Brain microvascular endothelial cell (primary cell): ENCODE measurements at regions not wholly inside any gene's neighbourhood (a gene's known extent, or its start where the extent isn't known, plus 50 kb on each side); places are given as distances from the start of the nearest gene placed in this dataset.
A peak's percentile ranks its signal among the peaks of the same experiment; 100 is the strongest.

Experiments
- DNase-seq: peaks from one replicate; pipeline ENCODE4 v3.0.0-alpha.2; 2020
- H3K27ac ChIP-seq: fragments of 250-450 bp; sonication (Bioruptor Pico); 2 replicates; pipeline ENCODE4 v1.5.1; 2020; ENCODE audit warnings: mild to moderate bottlenecking, moderate library complexity
- H3K27me3 ChIP-seq: fragments of 250-450 bp; sonication (Bioruptor Pico); replicated peaks from 2 replicates; pipeline ENCODE4 v1.5.1; 2020; ENCODE audit warnings: mild to moderate bottlenecking
- H3K36me3 ChIP-seq: fragments of 250-450 bp; sonication (Bioruptor Pico); replicated peaks from 2 replicates; pipeline ENCODE4 v1.5.1; 2020; ENCODE audit warnings: mild to moderate bottlenecking
- H3K4me3 ChIP-seq: 2 replicates; pipeline ENCODE4 v1.5.1; 2011; ENCODE audit warnings: low read depth, mild to moderate bottlenecking, control low read depth, low read length, moderate library complexity
- in situ Hi-C: cut with HindIII; loops from 2 replicates; pipeline ENCODE4 v1.10.0; 2017; ENCODE audit warnings: low sequenced_read_pairs, low pct_ligation_motif_present
- TF ChIP-seq, protein P1 (sequence below): IDR thresholded peaks from 2 replicates; pipeline ENCODE4 v1.5.1; 2011; ENCODE audit warnings: low read depth, mild to moderate bottlenecking, moderate library complexity, low read length, control low read depth, inconsistent platforms; ENCODE audit errors: missing control alignments

DNA sequence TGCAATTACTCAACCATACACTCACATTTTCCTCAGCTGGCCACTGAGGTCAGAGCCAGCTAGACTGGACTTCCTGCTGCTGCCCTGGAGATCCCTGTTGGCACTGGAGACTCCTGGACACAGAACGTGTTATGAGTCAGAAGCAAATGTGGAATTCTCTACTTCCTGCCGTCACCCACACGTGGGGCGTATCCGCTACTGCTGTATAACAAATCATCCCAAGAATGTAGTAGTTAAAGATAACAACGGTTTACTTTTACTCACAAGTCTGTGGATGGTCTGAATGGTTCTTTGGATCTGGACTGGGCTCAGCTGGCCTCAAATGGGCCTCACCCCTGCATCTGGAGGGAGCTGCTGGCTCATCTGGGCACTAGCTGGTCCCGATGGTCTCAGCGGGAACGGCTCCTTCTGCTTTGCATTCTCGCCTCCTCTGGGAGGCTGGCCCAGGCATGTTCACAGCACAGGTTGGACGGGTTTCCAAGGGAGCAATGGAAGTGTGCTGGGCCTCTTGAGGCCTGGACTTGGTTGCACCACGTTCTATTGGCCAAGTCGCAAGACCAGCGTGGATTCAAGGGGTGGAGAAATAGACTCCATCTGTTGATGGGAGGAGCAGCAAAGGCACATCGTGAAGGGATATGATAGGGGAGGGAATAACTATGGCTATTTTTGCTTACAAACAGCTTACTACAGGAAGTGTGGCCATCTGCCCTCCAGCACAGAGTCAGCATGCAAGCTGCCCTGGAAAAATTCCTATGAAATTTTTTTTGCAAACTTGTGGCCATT is 118.5 kb downstream of the SNX5 start:
- in situ Hi-C loops: no loop called here
- peak overlapping the region; percentile 96 for H3K27ac ChIP-seq

DNA sequence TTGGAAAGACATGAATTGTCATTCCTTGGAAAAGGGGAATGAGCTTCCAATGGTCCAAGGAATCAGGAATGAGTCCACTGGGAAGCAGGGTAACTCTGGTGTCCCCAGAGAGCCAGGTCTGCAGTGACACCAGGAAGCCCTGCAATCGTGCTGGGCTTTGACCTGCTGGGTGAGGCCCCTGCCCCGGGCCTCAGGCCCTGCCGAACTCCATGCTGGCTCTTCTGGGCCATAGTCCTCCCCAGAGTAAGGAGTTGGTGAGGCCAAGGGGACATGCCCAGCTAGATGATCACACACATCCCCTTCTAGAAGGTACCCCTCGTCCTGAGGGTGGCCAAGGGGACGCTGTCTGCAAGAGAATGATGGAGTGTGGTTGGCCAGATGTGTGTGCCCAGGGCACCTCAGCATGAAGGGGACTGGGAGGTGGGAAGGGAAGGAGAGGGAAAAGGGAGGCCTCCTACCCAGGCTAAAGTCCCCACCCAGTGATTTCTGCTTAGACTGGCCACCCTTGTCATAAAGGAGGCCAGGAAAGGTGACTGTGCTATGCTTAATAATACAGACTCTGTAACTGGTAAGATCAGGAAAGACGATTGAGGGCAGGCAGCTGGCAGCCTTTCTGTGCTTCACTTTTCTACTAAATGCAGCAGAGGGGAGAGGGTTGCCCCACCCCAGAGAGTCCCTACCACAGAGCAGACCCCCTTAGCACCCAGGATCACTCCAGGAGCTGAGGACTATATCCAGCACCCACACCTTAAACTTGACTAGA is 119.3 kb downstream of the SNX5 start:
- Histone ChIP-seq H3K27ac (peak overlapping the region; percentile 96), H3K4me3 (no peak overlapping the region), H3K27me3 (no peaks in the 10 kb centered on the region), H3K36me3 (no peaks in the 10 kb centered on the region)
- TF ChIP-seq, protein P1, sequence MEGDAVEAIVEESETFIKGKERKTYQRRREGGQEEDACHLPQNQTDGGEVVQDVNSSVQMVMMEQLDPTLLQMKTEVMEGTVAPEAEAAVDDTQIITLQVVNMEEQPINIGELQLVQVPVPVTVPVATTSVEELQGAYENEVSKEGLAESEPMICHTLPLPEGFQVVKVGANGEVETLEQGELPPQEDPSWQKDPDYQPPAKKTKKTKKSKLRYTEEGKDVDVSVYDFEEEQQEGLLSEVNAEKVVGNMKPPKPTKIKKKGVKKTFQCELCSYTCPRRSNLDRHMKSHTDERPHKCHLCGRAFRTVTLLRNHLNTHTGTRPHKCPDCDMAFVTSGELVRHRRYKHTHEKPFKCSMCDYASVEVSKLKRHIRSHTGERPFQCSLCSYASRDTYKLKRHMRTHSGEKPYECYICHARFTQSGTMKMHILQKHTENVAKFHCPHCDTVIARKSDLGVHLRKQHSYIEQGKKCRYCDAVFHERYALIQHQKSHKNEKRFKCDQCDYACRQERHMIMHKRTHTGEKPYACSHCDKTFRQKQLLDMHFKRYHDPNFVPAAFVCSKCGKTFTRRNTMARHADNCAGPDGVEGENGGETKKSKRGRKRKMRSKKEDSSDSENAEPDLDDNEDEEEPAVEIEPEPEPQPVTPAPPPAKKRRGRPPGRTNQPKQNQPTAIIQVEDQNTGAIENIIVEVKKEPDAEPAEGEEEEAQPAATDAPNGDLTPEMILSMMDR: no peak
- no peak for DNase-seq
- in situ Hi-C loops: no loop called here

More for the DNA sequence above, 118.5 kb downstream of the SNX5 start:
- peak; percentile 98 for DNase-seq
- TF ChIP-seq, protein P1: no peak
- Histone ChIP-seq H3K27me3 (no peaks in the 10 kb centered on the region), H3K36me3 (no peaks in the 10 kb centered on the region), H3K4me3 (no peak overlapping the region)

DNA sequence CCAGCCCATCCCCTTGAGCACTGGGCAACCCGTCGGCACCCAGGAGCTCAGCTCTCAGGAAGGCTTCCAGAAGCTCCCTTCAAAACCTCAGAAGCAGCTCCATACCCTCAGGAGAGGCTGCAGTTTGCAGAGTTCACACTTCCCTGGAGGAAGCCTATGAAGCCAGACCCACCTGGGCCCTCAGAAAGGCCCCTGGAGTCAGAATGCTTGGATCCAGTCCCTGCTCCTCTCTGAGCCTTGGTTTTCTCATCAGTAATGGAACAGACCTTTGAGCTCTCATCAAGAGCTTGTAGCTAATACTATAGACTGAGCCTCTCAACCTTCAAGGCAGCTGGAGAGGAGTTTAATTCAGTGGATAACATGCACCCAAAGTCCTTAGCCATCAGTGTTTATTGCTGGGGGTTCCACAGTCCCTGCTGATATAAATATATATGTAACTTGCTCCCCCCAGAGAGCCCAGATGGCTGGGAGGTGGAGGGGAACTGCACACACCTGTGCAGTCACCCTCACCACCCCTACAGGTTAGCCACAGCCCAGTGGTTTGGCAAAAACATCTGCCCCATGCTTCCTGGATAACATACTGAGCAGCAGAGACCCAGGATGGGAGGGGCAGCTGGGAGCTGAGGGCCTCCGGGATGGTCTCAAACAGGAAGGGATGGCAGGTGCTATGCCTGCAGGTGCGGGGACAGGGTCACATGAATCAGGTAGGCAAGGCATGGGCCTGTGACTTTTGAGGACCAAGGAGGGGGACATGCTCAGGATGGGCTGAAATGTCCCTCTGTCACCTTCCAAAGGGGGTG is 120.1 kb downstream of the SNX5 start:
- no peaks in the 10 kb centered on the region for H3K36me3 ChIP-seq
- TF ChIP-seq, protein P1: no peak
- no peak overlapping the region for H3K4me3 ChIP-seq
- in situ Hi-C loops: no loop called here
- H3K27me3 ChIP-seq: no peaks in the 10 kb centered on the region
- H3K27ac ChIP-seq: no peak overlapping the region
- no peak for DNase-seq

DNA sequence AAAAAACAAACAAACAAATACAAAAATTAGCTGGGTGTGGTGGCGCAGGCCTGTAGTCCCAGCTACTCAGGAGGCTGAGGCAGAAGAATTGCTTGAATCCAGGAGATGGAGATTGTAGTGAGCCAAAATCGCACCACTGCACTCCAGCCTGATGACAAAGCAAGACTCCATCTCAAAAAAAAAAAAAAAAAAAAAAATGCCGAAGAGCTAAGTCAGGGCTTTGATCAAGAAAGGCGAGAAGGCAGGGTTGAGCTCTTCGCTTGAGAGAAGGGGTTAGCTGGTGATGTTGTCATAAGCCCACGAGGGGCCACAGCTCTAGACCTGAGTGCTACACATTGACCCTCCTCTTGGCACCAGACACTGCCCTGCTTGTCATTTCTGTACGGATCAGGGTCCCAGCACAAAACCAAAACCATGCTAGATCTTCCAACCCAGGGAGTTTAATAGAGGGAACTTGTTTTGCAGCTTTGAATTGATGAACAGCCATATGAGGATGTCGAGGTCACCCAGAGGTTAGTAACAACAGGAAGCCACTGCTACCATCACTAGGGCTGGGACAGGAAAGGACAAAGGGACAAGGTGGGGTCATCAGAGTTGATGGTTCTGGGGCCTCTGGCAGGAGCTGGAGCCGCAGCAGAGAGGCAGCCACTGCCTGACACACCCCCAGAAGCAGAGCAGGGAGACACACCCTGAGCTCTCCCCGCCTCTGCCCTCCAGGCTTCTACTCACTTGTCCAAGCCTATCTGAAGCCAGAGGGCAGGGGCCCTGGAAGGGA is 122.7 kb downstream of the SNX5 start:
- TF ChIP-seq, protein P1: no peak

DNA sequence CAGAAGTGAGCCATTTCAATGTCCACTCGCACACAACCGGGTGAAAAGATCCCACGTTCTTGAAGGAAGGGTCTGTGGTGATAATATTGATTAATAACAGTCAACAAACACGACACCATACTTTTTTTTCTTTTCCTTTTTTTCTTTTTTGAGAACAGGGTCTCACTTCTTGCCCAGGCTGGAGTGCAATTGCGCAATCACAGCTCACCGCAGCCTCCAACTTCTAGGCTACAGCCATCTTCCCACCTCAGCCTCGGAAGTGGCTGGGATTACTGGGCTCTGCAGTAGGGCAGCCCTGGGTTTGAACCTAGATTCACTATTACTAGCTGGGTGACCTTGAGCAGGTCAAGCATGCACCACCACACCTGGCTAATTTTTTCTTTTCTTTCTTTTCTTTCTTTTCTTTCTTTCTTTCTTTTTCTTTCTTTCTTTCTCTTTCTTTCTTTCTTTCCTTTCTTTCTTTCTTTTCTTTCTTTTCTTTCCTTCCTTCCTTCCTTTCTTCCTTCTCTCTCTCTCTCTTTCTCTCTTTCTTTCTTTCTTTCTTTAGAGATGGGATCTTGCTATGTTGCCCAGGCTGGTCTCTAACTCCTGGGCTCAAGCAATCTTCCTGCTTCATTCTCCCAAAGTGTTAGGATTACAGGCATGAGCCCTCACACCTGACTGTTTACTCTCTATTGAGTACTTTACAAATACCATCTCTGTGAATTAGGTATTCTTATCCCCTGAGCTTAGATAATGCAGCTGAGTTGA is 123.9 kb downstream of the SNX5 start:
- in situ Hi-C loops: no loop called here
- no peak overlapping the region for H3K27ac ChIP-seq
- H3K27me3 ChIP-seq: no peaks in the 10 kb centered on the region
- no peak for DNase-seq
- TF ChIP-seq, protein P1: no peak
- H3K36me3 ChIP-seq: no peaks in the 10 kb centered on the region
- H3K4me3 ChIP-seq: no peak overlapping the region

More for the DNA sequence above, 122.7 kb downstream of the SNX5 start:
- Histone ChIP-seq H3K27ac (peak overlapping the region; percentile 8), H3K27me3 (no peaks in the 10 kb centered on the region), H3K4me3 (no peak overlapping the region), H3K36me3 (no peaks in the 10 kb centered on the region)
- no peak for DNase-seq
- in situ Hi-C loops: no loop called here
